ENCODE measurements at regions not wholly inside any gene's neighbourhood (a gene's known extent, or its start where the extent isn't known, plus 50 kb on each side); places are given as distances from the start of the nearest gene placed in this dataset.

GRCh38 chr13:68440874-68441273 lies 1210.7 kb upstream of the PCDH9 start:
- no peak for TF ChIP-seq CTCF (IDR thresholded peaks at IDR 0.05; ENCODE audit: low read depth, low read length)
- no peak for TF ChIP-seq MAX (IDR thresholded peaks at IDR 0.05; ENCODE audit: low read depth, low read length)
- TF ChIP-seq POLR2A (IDR thresholded peaks at IDR 0.05; ENCODE audit: extremely low read depth, insufficient read length), result no peak
